ENCODE measurements at regions not wholly inside any gene's neighbourhood (a gene's known extent, or its start where the extent isn't known, plus 50 kb on each side); places are given as distances from the start of the nearest gene placed in this dataset.
"Not testable (repeated sequence)": the region's sequence is repeated elsewhere in the genome, so short reads cannot be mapped to it uniquely, and the experiment has no call there.

- no peak for DNase-seq (ENCODE audit: low read depth)
Measured at GRCh38 chr1:200282497-200283122, 127.2 kb downstream of the ZNF281 start.

GRCh38 chr1:200281201-200281835 is 128.5 kb downstream of the ZNF281 start:
- DNase-seq (ENCODE audit: low read depth) = no peak

GRCh38 chr1:200279810-200280411 is 129.9 kb downstream of the ZNF281 start:
- DNase-seq (ENCODE audit: low read depth) = no peak

- no peak for DNase-seq (ENCODE audit: low read depth)
Measured at GRCh38 chr1:200275816-200276453, 133.9 kb downstream of the ZNF281 start.

- DNase-seq (ENCODE audit: low read depth) = no peak
Measured at GRCh38 chr1:200275415-200275814, 134.4 kb downstream of the ZNF281 start.

GRCh38 chr1:200274116-200274515 is 135.7 kb downstream of the ZNF281 start:
- no peak for DNase-seq (ENCODE audit: low read depth)

GRCh38 chr1:200272481-200273068 is 137.3 kb downstream of the ZNF281 start:
- DNase-seq (ENCODE audit: low read depth) = no peak

GRCh38 chr1:200269256-200269655 is 140.6 kb downstream of the ZNF281 start:
- no peak for DNase-seq (ENCODE audit: low read depth)

GRCh38 chr1:200267937-200268336 is 141.9 kb downstream of the ZNF281 start:
- DNase-seq (ENCODE audit: low read depth) = no peak

- no peak for DNase-seq (ENCODE audit: low read depth)
Measured at GRCh38 chr1:200267458-200267857, 142.4 kb downstream of the ZNF281 start.

- no peak for DNase-seq (ENCODE audit: low read depth)
Measured at GRCh38 chr1:200266871-200267270, 143.0 kb downstream of the ZNF281 start.

- no peak for DNase-seq (ENCODE audit: low read depth)
Measured at GRCh38 chr1:200265881-200266280, 144.0 kb downstream of the ZNF281 start.

- no peak for DNase-seq (ENCODE audit: low read depth)
Measured at GRCh38 chr1:200265104-200265503, 144.7 kb downstream of the ZNF281 start.

- DNase-seq (ENCODE audit: low read depth) = no peak
Measured at GRCh38 chr1:200263203-200263602, 146.6 kb downstream of the ZNF281 start.

- no peak for DNase-seq (ENCODE audit: low read depth)
Measured at GRCh38 chr1:200262326-200262965, 147.4 kb downstream of the ZNF281 start.

- no peak for DNase-seq (ENCODE audit: low read depth)
Measured at GRCh38 chr1:200260597-200261335, 149.1 kb downstream of the ZNF281 start.

GRCh38 chr1:200258447-200259375 is 151.1 kb downstream of the ZNF281 start:
- DNase-seq (ENCODE audit: low read depth) = no peak

GRCh38 chr1:200257235-200257634 is 152.6 kb downstream of the ZNF281 start:
- DNase-seq (ENCODE audit: low read depth) = no peak

- not testable (repeated sequence) for DNase-seq (ENCODE audit: low read depth)
Measured at GRCh38 chr1:200254602-200255001, 155.2 kb downstream of the ZNF281 start.
